Endothelial cell of umbilical vein (primary cell): ENCODE measurements at regions not wholly inside any gene's neighbourhood (a gene's known extent, or its start where the extent isn't known, plus 50 kb on each side); places are given as distances from the start of the nearest gene placed in this dataset.

Experiments used
- BruUV-seq: library from RNA; stranded (reverse); fragments of 400-500 nt; replicated peaks from 2 replicates; lab custom pipeline; 2021; lab: Mats Ljungman, UMichigan
- CTCF ChIA-PET: fragments of 300-600, 350-600 bp; sonication (Branson Sonifier 250); formaldehyde crosslinking; loops from one replicate; lab custom pipeline; 2021; ENCODE audit warnings: antibody characterized with exemption, inconsistent platforms; lab: Charles Lee
- POLR2A ChIA-PET: fragments of 300-600, 350-600 bp; sonication (Branson Sonifier 250); formaldehyde crosslinking; loops from one replicate; lab custom pipeline; 2021; ENCODE audit warnings: antibody characterized with exemption, inconsistent platforms; lab: Charles Lee
- DNase-seq: peaks from one replicate; pipeline ENCODE4 v3.0.0-alpha.2; 2011; ENCODE audit warnings: low read depth, low spot score
- FAIRE-seq: peaks from 2 replicates; lab custom pipeline; 2011; peaks lifted over from hg19 to GRCh38; lab: Jason Lieb, UNC
- H2AFZ ChIP-seq: 2 replicates; pipeline ENCODE4 v1.6.0; 2012; ENCODE audit warnings: low read depth, low read length, control low read depth, inconsistent platforms
- H3K27ac ChIP-seq: 2 replicates; pipeline ENCODE4 v1.5.1; 2011; ENCODE audit warnings: low read depth, mild to moderate bottlenecking, control low read depth, low read length, moderate library complexity; ENCODE audit not compliant: insufficient read depth
- H3K27me3 ChIP-seq, 2 experiments: 2 replicates each; pipeline versions ENCODE4 v1.6.0 to v1.6.1; 2011; ENCODE audit warnings: low read length in 2 of 2, mixed read lengths in 1 of 2; ENCODE audit not compliant: control insufficient read depth in 2 of 2, insufficient read depth in 2 of 2
- H3K36me3 ChIP-seq, 2 experiments: 2 replicates in 1 of 2; 3 replicates in 1 of 2; pipeline ENCODE4 v1.5.1; 2011; ENCODE audit warnings: low read length in 2 of 2, mild to moderate bottlenecking in 1 of 2, moderate library complexity in 1 of 2; ENCODE audit not compliant: control insufficient read depth in 2 of 2, insufficient read depth in 2 of 2; ENCODE audit errors: extremely low read depth in 1 of 2
- H3K4me1 ChIP-seq: 3 replicates; pipeline ENCODE4 v1.5.1; 2011; ENCODE audit warnings: mild to moderate bottlenecking, low read length; ENCODE audit not compliant: control insufficient read depth, insufficient read depth; ENCODE audit errors: extremely low read depth
- H3K4me2 ChIP-seq: 2 replicates; pipeline ENCODE4 v1.6.1; 2011; ENCODE audit warnings: low read length, control low read depth, mixed read lengths; ENCODE audit not compliant: insufficient read depth
- H3K4me3 ChIP-seq, 3 experiments: fragments of 200-600 bp in 1 of 3; sonication (generic), shearing (Covaris generic) in 1 of 3; replicated peaks in 1 of 3; 2 replicates each; pipeline ENCODE4 v1.5.1; 2011 to 2016; ENCODE audit warnings: control low read depth in 3 of 3, low read length in 3 of 3, mild to moderate bottlenecking in 2 of 3, inconsistent platforms in 1 of 3, low read depth in 1 of 3, moderate library complexity in 1 of 3; ENCODE audit not compliant: insufficient read depth in 1 of 3
- H3K79me2 ChIP-seq: 2 replicates; pipeline ENCODE4 v1.6.0; 2012; ENCODE audit warnings: low read length, inconsistent platforms; ENCODE audit not compliant: control insufficient read depth, insufficient read depth
- H3K9ac ChIP-seq: replicated peaks from 2 replicates; pipeline ENCODE3; 2011; ENCODE audit warnings: low read length, control low read depth; ENCODE audit not compliant: insufficient read depth; ENCODE audit errors: extremely low read depth
- H3K9me1 ChIP-seq: replicated peaks from 3 replicates; pipeline ENCODE4 v1.6.0; 2011; ENCODE audit warnings: mild to moderate bottlenecking, low read length; ENCODE audit not compliant: control insufficient read depth, insufficient read depth; ENCODE audit errors: extremely low read depth
- H3K9me3 ChIP-seq: replicated peaks from 2 replicates; pipeline ENCODE4 v1.5.1; 2012; ENCODE audit warnings: low read length, inconsistent platforms; ENCODE audit not compliant: control insufficient read depth, insufficient read depth
- H4K20me1 ChIP-seq: replicated peaks from 2 replicates; pipeline ENCODE3; 2011; ENCODE audit warnings: mild to moderate bottlenecking, low read length; ENCODE audit not compliant: control insufficient read depth, insufficient read depth; ENCODE audit errors: extremely low read depth
- EZH2 ChIP-seq: IDR thresholded peaks from 2 replicates; pipeline ENCODE4 v1.6.1; 2012; ENCODE audit warnings: borderline replicate concordance, low read depth, mild to moderate bottlenecking, moderate library complexity, low read length, inconsistent platforms; ENCODE audit not compliant: severe bottlenecking
- FOS ChIP-seq: IDR thresholded peaks from 2 replicates; pipeline ENCODE4 v1.6.1; 2011; ENCODE audit warnings: mild to moderate bottlenecking, low read length, moderate library complexity, borderline replicate concordance; ENCODE audit not compliant: insufficient read depth
- GATA2 ChIP-seq: IDR thresholded peaks from 2 replicates; pipeline ENCODE4 v1.7.0; 2011; ENCODE audit warnings: low read depth, mild to moderate bottlenecking, moderate library complexity, mixed read lengths, low read length; ENCODE audit not compliant: insufficient read length, insufficient read depth
- JUN ChIP-seq: IDR thresholded peaks from 2 replicates; pipeline ENCODE4 v1.6.1; 2011; ENCODE audit warnings: borderline replicate concordance, low read depth; ENCODE audit not compliant: insufficient read length, insufficient read depth
- MYC ChIP-seq: IDR thresholded peaks from one replicate; pipeline ENCODE4 v1.6.1; 2011; ENCODE audit warnings: mild to moderate bottlenecking, low read depth, low read length
- POLR2A ChIP-seq: IDR thresholded peaks from 2 replicates; pipeline ENCODE4 v1.6.1; 2012; ENCODE audit warnings: low read depth, mild to moderate bottlenecking, control low read depth, low read length
- POLR2AphosphoS5 ChIP-seq: IDR thresholded peaks from 2 replicates; pipeline ENCODE4 v1.6.1; 2012; ENCODE audit warnings: low read depth, mild to moderate bottlenecking, control low read depth, low read length, moderate library complexity; ENCODE audit not compliant: insufficient read depth
- dilution Hi-C: fragments of 300-500 bp; cut with MboI; formaldehyde crosslinking; loops from one replicate; pipeline ENCODE4 v1.15.0; 2019; ENCODE audit warnings: low sequenced_read_pairs; ENCODE audit not compliant: extremely low pct_ligation_motif_present
- intact Hi-C: fragments of 100-400 bp; cut with micrococcal nuclease; formaldehyde crosslinking; loops from one replicate; pipeline ENCODE4 v1.10.0; 2022
- TF ChIP-seq, protein P1 (sequence below): IDR thresholded peaks from 2 replicates; pipeline ENCODE4 v1.6.1; 2011; ENCODE audit not compliant: insufficient read depth, insufficient read length
- TF ChIP-seq, protein P2 (sequence below), 2 donors: IDR thresholded peaks; 1 replicate in 1 of 2; 2 replicates in 1 of 2; pipeline ENCODE4 v1.5.1; 2011; ENCODE audit warnings: low read length in 2 of 2, mild to moderate bottlenecking in 2 of 2, moderate library complexity in 2 of 2, control low read depth in 1 of 2, inconsistent platforms in 1 of 2, low read depth in 1 of 2; ENCODE audit not compliant: insufficient read depth in 1 of 2; ENCODE audit errors: extremely low read depth in 1 of 2

DNA sequence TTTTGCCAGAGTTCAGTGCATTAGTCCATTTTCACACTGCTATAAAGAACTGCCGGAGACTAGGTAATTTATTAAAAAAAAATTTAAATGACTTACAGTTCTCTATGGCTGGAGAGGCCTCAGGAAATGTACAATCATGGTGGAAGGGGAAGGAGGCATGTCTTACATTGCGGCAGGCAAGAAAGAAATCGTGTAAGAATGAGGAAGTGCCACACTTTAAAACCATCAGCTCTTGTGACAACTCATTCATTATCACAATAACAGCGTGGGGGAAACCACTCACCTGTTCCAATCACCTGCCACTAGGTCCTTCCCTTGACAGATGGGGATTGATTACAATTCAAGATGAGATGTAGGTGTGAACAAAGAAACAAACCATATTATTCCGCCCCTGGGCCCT, 1361.4 kb downstream of the NSUN3 start:
- BruUV-seq, result no TSS peak
- no peak for FAIRE-seq
- Histone ChIP-seq H3K79me2 (no peaks in the 10 kb centered on the region), H3K36me3 (no peaks in the 10 kb centered on the region), H3K27me3 (no peaks in the 10 kb centered on the region), H3K9me1 (no peaks in the 10 kb centered on the region), H3K27ac (no peak overlapping the region), H3K4me1 (no peaks in the 10 kb centered on the region), H2AFZ (no peak overlapping the region), H3K4me2 (no peak overlapping the region), H4K20me1 (no peaks in the 10 kb centered on the region), H3K9ac (no peak overlapping the region), H3K9me3 (no peaks in the 10 kb centered on the region), H3K4me3 (no peak overlapping the region)
- no peak for DNase-seq
- TF ChIP-seq, protein P1, sequence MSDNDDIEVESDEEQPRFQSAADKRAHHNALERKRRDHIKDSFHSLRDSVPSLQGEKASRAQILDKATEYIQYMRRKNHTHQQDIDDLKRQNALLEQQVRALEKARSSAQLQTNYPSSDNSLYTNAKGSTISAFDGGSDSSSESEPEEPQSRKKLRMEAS, result no peak
- TF ChIP-seq GATA2 (no peak), POLR2AphosphoS5 (no peak), EZH2 (no peak), POLR2A (no peak), FOS (no peak), JUN (no peak), MYC (no peak)
- TF ChIP-seq, protein P2, sequence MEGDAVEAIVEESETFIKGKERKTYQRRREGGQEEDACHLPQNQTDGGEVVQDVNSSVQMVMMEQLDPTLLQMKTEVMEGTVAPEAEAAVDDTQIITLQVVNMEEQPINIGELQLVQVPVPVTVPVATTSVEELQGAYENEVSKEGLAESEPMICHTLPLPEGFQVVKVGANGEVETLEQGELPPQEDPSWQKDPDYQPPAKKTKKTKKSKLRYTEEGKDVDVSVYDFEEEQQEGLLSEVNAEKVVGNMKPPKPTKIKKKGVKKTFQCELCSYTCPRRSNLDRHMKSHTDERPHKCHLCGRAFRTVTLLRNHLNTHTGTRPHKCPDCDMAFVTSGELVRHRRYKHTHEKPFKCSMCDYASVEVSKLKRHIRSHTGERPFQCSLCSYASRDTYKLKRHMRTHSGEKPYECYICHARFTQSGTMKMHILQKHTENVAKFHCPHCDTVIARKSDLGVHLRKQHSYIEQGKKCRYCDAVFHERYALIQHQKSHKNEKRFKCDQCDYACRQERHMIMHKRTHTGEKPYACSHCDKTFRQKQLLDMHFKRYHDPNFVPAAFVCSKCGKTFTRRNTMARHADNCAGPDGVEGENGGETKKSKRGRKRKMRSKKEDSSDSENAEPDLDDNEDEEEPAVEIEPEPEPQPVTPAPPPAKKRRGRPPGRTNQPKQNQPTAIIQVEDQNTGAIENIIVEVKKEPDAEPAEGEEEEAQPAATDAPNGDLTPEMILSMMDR (IDR thresholded peaks at IDR 0.05; ENCODE audit: extremely low read depth in 1 of 2, insufficient read depth in 1 of 2, low read depth in 1 of 2, low read length in 2 of 2), result no peak
- dilution Hi-C loops (no loop called here), intact Hi-C loops (no loop called here)
- CTCF ChIA-PET, result no interaction called here
- POLR2A ChIA-PET, result no interaction called here
